NCI-H460 (cell line): ENCODE measurements at regions not wholly inside any gene's neighbourhood (a gene's known extent, or its start where the extent isn't known, plus 50 kb on each side); places are given as distances from the start of the nearest gene placed in this dataset.

Experiments
- DNase-seq: peaks from one replicate; pipeline ENCODE4 v3.0.0-alpha.2; 2016; ENCODE audit warnings: low read depth; ENCODE audit errors: extremely low read depth

DNA sequence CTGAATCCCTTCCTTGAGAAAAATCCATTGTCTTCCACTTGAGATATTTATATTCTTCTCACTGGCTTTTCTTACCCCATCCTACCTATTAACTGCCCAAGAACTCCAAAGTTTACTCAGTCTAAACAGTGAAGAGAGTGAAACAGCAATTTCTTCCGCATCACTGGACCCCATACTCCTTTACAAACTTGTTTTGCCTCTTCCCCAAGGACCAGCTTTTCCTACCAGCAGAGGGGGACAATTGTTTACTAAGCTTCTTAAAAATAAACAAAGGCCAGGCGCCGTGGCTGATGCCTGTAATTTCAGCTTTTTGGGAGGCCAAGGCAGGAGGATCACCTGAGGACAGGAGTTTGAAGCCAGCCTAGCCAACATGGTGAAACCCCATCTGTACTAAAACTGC lies 52.0 kb downstream of the LRATD1 start:
- no peak for DNase-seq

DNA sequence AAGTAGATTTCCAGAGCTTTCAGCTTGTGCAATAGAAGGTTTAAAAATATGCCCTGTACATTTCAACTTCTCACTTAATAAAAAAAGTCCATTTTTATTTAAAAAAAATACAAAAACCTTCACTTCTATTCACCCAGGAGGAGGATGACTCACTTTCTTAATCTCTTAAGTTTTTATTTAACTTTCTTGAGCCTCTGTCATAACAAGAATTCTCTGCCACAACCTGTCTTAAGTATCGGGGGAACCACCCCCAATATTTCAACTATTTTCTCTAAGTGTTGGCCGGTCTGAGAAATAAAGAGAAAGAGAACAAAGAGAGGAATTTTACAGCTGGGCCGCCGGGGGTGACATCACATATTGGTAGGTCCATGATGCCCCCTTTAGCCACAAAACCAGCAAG lies 58.4 kb downstream of the LRATD1 start:
- no peak for DNase-seq

DNA sequence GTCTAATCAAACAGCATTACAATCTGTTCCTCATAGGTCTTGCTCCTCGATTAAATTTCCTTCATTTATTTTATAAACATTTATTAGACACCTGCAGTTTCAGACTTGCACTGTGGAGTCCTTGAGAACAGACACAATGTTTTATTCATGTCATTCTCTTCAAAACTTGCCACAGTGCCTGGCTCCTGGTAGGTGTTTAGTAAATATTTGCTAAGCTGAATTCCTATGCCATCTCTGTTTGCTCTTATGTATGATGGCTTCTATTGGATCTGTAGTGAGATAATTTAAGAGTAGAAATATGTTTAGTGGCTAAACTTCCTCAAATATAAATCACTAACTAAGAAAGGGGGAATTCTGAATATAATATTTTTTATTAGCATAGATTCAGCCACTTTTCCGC lies 61.4 kb downstream of the LRATD1 start:
- no peak for DNase-seq

- no peak for DNase-seq
Observed at GRCh38 chr2:14700753-14701152, 68.2 kb downstream of the LRATD1 start.

GRCh38 chr2:14702258-14702657 lies 69.7 kb downstream of the LRATD1 start:
- no peak for DNase-seq

DNA sequence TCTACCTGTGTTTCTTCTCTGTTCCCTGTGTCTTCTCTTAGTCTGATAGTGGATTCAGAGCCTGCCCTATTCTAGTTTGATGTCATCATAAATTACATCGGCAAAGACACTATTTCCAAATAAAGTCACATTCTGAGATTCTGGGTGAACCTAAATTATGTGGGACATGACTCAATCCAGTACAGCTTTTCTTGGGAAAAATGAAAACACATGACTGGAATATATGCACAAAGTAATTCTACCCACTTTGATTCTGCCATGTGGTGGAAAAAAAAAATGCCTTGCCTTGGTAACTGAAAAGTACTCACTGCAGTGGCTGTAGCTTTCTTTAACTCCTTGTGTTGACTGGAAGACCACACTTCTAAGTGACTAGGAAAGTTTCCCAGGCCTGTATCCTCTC lies 73.7 kb downstream of the LRATD1 start:
- DNase-seq: no peak

DNA sequence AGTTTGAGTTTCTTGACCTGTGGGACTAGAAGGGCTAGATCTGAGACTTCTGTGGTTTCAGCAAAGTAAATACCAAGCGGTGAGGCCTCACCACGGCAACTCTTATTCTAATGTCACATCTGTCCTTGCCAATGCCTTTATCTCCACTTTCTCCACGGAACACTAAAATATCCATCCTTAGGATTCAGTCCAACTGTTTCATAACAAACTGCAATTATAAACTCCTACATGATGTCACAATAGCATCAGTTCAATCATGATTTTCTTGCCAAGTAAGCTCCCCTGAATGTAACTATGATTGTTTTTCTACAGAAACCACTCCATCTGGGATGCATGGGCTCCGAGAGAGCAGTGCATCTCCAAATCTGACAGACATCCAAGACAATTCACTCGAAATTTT lies 79.6 kb downstream of the LRATD1 start:
- no peak for DNase-seq

GRCh38 chr2:14713248-14713647 lies 80.7 kb downstream of the LRATD1 start:
- no peak for DNase-seq

DNA sequence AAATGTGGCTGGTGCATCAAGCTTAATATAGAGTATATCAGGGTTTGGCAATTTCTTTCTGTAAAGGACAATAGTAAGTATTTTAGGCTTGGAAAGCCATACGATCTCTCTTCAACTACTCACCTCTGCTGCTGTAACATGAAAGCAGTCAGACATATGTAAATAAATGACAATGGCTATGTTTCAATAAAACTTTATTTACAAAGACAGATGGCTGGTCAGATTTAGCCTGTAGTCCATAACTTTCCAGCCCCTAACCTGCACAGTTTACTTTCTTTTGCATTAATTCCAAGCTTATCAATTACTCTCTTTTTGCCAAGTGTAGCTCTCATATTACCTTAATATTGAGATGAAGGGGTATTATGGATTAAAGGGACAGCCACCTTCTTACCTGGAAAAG lies 83.1 kb downstream of the LRATD1 start:
- DNase-seq: no peak

DNA sequence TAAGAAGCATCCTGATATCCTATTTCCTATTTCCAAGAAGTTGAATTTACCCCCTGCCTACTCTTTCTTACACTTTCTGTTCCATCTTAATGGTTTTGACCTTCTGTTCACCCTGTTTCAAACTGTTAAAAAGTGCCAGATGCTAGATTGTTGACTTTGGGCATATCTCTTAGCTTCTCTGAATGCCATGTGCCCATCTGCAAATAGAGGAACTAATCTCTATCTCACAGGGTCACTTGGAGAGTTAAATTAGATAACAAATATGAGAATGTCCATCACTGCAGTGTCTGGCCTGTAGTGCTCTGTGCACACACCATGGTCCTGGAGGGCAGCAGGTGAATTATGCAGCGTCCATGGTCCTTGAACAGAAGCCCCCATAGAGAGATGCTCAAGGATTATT lies 83.8 kb downstream of the LRATD1 start:
- no peak for DNase-seq

DNA sequence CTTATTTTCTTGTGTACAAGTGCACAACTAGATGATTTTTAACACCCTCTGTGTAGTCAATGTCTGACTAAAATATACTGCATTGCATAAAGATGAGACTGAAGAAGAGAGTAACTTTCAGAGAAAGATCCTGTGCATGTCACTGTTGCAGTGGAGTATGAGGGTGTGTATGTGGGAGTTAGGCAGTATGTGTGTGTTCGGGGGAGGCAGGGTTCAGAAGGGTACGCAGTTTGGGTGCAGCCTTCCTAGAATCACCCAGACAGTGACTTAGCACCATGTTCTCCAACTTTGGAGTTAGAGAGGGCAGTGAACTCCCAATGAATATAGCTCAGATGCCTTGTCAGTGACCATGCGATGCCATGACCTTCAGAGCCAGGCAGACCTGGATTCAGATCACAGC lies 84.6 kb downstream of the LRATD1 start:
- DNase-seq: no peak

DNA sequence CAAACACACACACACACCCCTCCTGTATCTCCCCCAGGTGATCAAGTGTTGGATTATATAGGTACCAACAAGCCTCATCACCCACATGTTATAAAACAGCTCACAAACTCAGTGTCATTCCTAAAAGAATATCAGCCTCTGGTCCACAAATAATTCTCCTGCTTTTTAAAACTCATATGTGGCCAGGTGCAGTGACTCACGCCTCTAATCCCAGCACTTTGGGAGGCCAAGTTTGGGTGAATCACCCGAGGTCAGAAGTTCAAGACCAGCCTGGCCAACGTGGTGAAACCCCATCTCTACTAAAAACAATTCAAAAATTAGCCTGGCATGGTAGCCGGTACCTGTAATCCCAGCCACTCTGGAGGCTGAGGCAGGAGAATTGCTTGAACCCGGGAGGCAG lies 87.8 kb downstream of the LRATD1 start:
- no peak for DNase-seq

- DNase-seq: no peak
Observed at GRCh38 chr2:14720739-14721138, 88.2 kb downstream of the LRATD1 start.

- no peak for DNase-seq
Observed at GRCh38 chr2:14722904-14723570, 90.5 kb downstream of the LRATD1 start.

DNA sequence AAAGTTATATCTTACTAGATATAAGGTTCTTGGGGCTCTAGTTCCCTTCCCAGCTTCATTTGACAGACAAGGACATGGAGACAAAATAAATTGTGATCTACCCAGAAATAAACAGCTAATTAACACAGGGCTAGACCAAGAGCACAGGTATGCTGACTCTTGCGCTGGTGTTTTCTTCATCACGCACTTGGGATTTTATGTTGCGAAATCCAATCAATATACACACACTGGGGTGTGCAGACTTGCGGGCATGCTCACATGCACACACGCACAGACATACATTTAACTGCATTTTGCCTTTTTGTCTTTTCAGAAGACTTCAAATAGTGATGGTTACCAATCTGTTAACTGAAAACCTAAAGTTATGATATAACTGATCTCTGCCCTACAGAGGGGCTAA lies 91.2 kb downstream of the LRATD1 start:
- no peak for DNase-seq

DNA sequence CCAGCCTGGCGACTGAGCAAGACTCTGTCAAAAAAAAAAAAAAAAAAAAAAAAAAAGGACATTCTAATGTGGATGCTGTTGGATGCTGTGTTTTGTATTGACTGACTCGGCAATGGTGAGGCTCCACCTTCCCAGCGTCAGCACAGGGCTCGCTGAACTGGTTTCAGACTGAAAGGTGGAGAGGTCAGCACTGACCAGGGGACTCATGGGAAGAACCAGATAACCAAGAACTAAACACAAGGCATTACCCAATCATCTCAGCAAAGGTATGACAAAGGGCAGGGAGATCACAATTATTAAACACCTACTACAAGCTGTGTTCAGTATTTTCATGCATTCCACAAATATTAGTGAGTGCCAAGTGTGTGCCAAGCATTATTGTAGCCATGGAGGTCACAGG lies 103.2 kb downstream of the LRATD1 start:
- no peak for DNase-seq

GRCh38 chr2:14737201-14737600 lies 104.7 kb downstream of the LRATD1 start:
- no peak for DNase-seq

- DNase-seq: no peak
Observed at GRCh38 chr2:14743861-14744260, 111.3 kb downstream of the LRATD1 start.

GRCh38 chr2:14745288-14746076 lies 113.0 kb downstream of the LRATD1 start:
- no peak for DNase-seq

- no peak for DNase-seq
Observed at GRCh38 chr2:14746133-14746532, 113.6 kb downstream of the LRATD1 start.

- DNase-seq: no peak
Observed at GRCh38 chr2:14747447-14747846, 114.9 kb downstream of the LRATD1 start.

DNA sequence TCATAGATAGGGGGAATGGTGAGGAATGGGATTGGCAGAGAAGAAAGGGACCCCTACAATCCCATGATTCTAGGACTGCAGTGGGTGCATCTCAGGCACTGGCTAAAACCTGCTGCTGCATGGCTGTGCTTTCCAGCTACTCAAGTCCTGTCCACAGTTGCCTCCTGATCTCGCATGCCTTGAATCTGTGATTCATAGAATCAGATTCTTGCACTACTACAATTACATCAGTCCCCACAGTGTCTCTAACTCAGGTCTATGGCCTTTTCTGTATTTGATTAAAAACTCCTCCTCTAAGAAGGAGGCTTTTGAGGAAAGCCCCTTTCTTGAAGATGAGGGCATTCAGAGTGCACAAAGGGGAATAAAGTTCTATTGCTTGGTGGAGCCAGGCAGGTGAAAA lies 117.4 kb downstream of the LRATD1 start:
- DNase-seq: no peak

- DNase-seq: no peak
Observed at GRCh38 chr2:14750433-14750832, 117.9 kb downstream of the LRATD1 start.
